ENCODE measurements at regions not wholly inside any gene's neighbourhood (a gene's known extent, or its start where the extent isn't known, plus 50 kb on each side); places are given as distances from the start of the nearest gene placed in this dataset.

DNA sequence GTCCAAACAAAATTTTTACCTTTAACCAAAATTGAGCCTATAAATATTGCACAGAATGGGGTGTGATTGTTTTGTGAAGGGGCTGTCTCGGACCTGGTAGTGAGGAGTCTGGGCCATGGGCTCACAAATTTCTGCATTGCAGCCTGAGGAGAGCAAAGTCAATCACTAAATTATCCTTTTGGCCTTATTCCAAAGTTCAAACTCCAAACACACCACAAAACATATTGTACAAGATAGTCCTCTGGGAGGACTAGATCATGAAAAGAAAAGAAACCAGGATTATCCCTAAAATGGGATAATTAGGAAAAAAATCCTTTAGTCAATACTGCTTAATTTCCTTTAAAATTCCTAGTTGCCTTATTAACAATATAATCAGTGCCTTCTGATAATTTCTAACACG, 115.5 kb downstream of the BUB3 start:
- H3K27ac ChIP-seq (ENCODE audit: low read length) = no peak overlapping the region
- H3K79me2 ChIP-seq (ENCODE audit: insufficient read depth, low read length) = no peaks in the 10 kb centered on the region
- H3K27me3 ChIP-seq (ENCODE audit: insufficient read depth, low read length, poor library complexity) = no peaks in the 10 kb centered on the region
- H3K9ac ChIP-seq (ENCODE audit: low read depth, low read length) = no peak overlapping the region
- no peaks in the 10 kb centered on the region for H3K36me3 ChIP-seq (ENCODE audit: insufficient read depth, low read length)
- H4K20me1 ChIP-seq (ENCODE audit: insufficient read depth, low read length) = no peaks in the 10 kb centered on the region
- DNase-seq (no peak), ATAC-seq (ENCODE audit: insufficient read depth, low read depth) (no peak)
- H3K4me2 ChIP-seq (ENCODE audit: insufficient read depth, low read length) = no peak overlapping the region
- H2AFZ ChIP-seq (ENCODE audit: low read depth, low read length) = no peak overlapping the region
- H3K9me3 ChIP-seq (ENCODE audit: insufficient read depth, low read length, severe bottlenecking) = no peaks in the 10 kb centered on the region
- TF ChIP-seq, protein P1, sequence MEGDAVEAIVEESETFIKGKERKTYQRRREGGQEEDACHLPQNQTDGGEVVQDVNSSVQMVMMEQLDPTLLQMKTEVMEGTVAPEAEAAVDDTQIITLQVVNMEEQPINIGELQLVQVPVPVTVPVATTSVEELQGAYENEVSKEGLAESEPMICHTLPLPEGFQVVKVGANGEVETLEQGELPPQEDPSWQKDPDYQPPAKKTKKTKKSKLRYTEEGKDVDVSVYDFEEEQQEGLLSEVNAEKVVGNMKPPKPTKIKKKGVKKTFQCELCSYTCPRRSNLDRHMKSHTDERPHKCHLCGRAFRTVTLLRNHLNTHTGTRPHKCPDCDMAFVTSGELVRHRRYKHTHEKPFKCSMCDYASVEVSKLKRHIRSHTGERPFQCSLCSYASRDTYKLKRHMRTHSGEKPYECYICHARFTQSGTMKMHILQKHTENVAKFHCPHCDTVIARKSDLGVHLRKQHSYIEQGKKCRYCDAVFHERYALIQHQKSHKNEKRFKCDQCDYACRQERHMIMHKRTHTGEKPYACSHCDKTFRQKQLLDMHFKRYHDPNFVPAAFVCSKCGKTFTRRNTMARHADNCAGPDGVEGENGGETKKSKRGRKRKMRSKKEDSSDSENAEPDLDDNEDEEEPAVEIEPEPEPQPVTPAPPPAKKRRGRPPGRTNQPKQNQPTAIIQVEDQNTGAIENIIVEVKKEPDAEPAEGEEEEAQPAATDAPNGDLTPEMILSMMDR (IDR thresholded peaks at IDR 0.05; ENCODE audit: borderline replicate concordance, extremely low read depth, low read length, poor library complexity, severe bottlenecking) = no peak
- no peak for TF ChIP-seq EZH2 (IDR thresholded peaks at IDR 0.05; ENCODE audit: borderline replicate concordance, low read depth, low read length, severe bottlenecking)
- H3K4me1 ChIP-seq (ENCODE audit: insufficient read depth, low read length) = no peaks in the 10 kb centered on the region
- no peak overlapping the region for H3K4me3 ChIP-seq (ENCODE audit: low read depth in 1 of 2, low read length in 2 of 2)

DNA sequence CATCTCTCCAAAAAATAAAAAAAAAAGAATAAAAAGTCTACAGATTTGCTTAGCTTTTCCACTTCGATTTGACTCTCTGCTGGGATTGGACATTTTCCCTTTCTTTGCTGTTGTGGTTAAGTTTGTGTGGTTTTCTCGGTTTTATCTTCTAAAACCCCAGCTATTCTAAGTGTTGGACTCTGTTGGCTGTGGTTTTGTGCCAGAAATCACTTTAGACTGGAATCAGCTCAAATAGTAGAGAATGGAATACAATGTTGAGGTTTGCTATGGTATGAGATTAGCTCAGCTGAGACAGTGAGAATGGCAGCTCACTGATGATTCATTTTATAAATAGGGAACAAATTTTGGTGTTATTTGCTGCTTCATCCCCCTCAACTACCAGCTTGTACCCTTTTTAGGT, 116.0 kb downstream of the BUB3 start:
- no peak overlapping the region for H2AFZ ChIP-seq (ENCODE audit: low read depth, low read length)
- no peaks in the 10 kb centered on the region for H3K79me2 ChIP-seq (ENCODE audit: insufficient read depth, low read length)
- no peaks in the 10 kb centered on the region for H3K27me3 ChIP-seq (ENCODE audit: insufficient read depth, low read length, poor library complexity)
- no peaks in the 10 kb centered on the region for H3K9me3 ChIP-seq (ENCODE audit: insufficient read depth, low read length, severe bottlenecking)
- H3K9ac ChIP-seq (ENCODE audit: low read depth, low read length) = no peak overlapping the region
- H3K4me2 ChIP-seq (ENCODE audit: insufficient read depth, low read length) = no peak overlapping the region
- no peaks in the 10 kb centered on the region for H4K20me1 ChIP-seq (ENCODE audit: insufficient read depth, low read length)
- DNase-seq = no peak
- no peak overlapping the region for H3K27ac ChIP-seq (ENCODE audit: low read length)
- H3K4me3 ChIP-seq (ENCODE audit: low read depth in 1 of 2, low read length in 2 of 2) = no peak overlapping the region
- TF ChIP-seq, protein P1 (IDR thresholded peaks at IDR 0.05; ENCODE audit: borderline replicate concordance, extremely low read depth, low read length, poor library complexity, severe bottlenecking) = no peak
- no peak for TF ChIP-seq EZH2 (IDR thresholded peaks at IDR 0.05; ENCODE audit: borderline replicate concordance, low read depth, low read length, severe bottlenecking)
- no peaks in the 10 kb centered on the region for H3K4me1 ChIP-seq (ENCODE audit: insufficient read depth, low read length)
- H3K36me3 ChIP-seq (ENCODE audit: insufficient read depth, low read length) = no peaks in the 10 kb centered on the region
- ATAC-seq (ENCODE audit: insufficient read depth, low read depth) = no peak

DNA sequence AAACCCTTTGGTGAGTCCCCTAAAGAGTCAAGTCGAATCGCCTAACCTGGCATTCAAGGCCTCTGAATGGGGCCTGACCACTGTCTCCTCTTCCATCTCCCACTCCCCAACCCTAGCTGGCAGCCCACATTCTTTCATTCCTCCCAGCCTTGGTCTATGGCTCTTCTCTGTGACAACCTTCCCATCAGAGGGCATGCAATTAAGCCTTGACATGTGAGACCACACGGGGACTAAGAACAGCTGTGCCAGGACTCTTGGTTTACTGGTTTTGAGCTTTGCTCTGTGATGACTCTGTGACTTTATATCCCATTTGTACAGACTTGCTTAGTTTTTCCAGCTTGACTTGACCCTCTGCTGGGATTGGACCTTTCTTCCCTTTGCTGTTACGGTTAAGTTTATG, 116.6 kb downstream of the BUB3 start:
- no peak for TF ChIP-seq EZH2 (IDR thresholded peaks at IDR 0.05; ENCODE audit: borderline replicate concordance, low read depth, low read length, severe bottlenecking)
- Histone ChIP-seq H3K79me2 (ENCODE audit: insufficient read depth, low read length) (no peaks in the 10 kb centered on the region), H3K4me2 (ENCODE audit: insufficient read depth, low read length) (no peak overlapping the region), H3K9me3 (ENCODE audit: insufficient read depth, low read length, severe bottlenecking) (no peaks in the 10 kb centered on the region), H3K27me3 (ENCODE audit: insufficient read depth, low read length, poor library complexity) (no peaks in the 10 kb centered on the region), H3K4me1 (ENCODE audit: insufficient read depth, low read length) (no peaks in the 10 kb centered on the region), H3K27ac (ENCODE audit: low read length) (no peak overlapping the region), H3K4me3 (ENCODE audit: low read depth in 1 of 2, low read length in 2 of 2) (no peak overlapping the region), H4K20me1 (ENCODE audit: insufficient read depth, low read length) (no peaks in the 10 kb centered on the region), H3K9ac (ENCODE audit: low read depth, low read length) (no peak overlapping the region), H2AFZ (ENCODE audit: low read depth, low read length) (no peak overlapping the region), H3K36me3 (ENCODE audit: insufficient read depth, low read length) (no peaks in the 10 kb centered on the region)
- ATAC-seq (ENCODE audit: insufficient read depth, low read depth) = no peak
- no peak for DNase-seq

DNA sequence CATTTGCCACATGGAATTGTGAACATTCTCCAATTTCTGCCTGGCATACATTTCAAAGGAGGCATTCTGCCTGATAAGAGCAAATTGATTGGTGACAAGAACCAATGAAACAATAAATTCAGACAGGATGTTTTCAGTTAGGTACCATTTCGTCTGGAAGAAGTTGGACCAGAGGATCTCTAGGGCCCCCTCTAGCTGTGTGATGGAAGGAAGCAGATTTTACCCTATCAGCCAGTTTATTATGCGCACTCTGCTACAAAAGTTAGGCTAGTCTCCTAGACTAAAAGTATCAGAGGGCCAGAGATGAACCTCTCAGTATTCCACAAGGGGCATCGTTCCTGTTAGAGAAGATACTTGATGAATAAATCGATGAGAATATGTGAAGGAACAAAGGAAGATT, 118.0 kb downstream of the BUB3 start:
- Histone ChIP-seq H3K4me3 (ENCODE audit: low read depth in 1 of 2, low read length in 2 of 2) (no peak overlapping the region), H3K4me1 (ENCODE audit: insufficient read depth, low read length) (no peaks in the 10 kb centered on the region), H3K27me3 (ENCODE audit: insufficient read depth, low read length, poor library complexity) (no peaks in the 10 kb centered on the region), H4K20me1 (ENCODE audit: insufficient read depth, low read length) (no peaks in the 10 kb centered on the region), H3K9me3 (ENCODE audit: insufficient read depth, low read length, severe bottlenecking) (no peaks in the 10 kb centered on the region), H3K36me3 (ENCODE audit: insufficient read depth, low read length) (no peaks in the 10 kb centered on the region), H3K79me2 (ENCODE audit: insufficient read depth, low read length) (no peaks in the 10 kb centered on the region), H3K9ac (ENCODE audit: low read depth, low read length) (no peak overlapping the region), H3K27ac (ENCODE audit: low read length) (no peak overlapping the region), H2AFZ (ENCODE audit: low read depth, low read length) (no peak overlapping the region), H3K4me2 (ENCODE audit: insufficient read depth, low read length) (no peak overlapping the region)
- TF ChIP-seq, protein P1 (IDR thresholded peaks at IDR 0.05; ENCODE audit: borderline replicate concordance, extremely low read depth, low read length, poor library complexity, severe bottlenecking) = peak; percentile 30
- no peak for TF ChIP-seq EZH2 (IDR thresholded peaks at IDR 0.05; ENCODE audit: borderline replicate concordance, low read depth, low read length, severe bottlenecking)
- ATAC-seq (ENCODE audit: insufficient read depth, low read depth) = no peak
- no peak for DNase-seq

Measured in DND-41 (cell line).